ENCODE measurements at regions not wholly inside any gene's neighbourhood (a gene's known extent, or its start where the extent isn't known, plus 50 kb on each side); places are given as distances from the start of the nearest gene placed in this dataset.

DNA sequence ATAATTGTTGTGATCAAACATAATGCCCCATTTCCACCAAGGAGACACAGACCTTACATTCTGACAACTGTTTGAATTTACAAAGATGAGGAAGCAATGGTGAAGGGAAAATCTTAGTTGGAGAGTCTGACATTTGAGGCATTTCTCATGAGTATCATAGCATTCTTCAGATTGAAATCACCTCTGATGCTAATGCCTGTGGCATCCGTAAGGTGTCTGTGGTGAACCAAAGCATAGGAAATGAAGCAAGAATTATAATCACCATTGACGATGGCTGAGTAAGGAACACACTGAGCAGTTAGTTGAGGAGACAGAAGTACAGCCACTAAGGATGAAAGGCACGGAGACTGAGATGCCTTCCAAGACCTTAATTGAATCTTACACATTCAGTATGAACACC lies 575.7 kb downstream of the TRIML1 start:
- TF ChIP-seq SIN3A (IDR thresholded peaks at IDR 0.05; ENCODE audit: borderline replicate concordance, insufficient read depth, low read depth, low read length) (no peak), POLR2AphosphoS5 (IDR thresholded peaks at IDR 0.05; ENCODE audit: low read depth, low read length) (no peak), TCF7L2 (IDR thresholded peaks at IDR 0.05; ENCODE audit: low read depth, low read length) (no peak)
- TF ChIP-seq, protein P1, sequence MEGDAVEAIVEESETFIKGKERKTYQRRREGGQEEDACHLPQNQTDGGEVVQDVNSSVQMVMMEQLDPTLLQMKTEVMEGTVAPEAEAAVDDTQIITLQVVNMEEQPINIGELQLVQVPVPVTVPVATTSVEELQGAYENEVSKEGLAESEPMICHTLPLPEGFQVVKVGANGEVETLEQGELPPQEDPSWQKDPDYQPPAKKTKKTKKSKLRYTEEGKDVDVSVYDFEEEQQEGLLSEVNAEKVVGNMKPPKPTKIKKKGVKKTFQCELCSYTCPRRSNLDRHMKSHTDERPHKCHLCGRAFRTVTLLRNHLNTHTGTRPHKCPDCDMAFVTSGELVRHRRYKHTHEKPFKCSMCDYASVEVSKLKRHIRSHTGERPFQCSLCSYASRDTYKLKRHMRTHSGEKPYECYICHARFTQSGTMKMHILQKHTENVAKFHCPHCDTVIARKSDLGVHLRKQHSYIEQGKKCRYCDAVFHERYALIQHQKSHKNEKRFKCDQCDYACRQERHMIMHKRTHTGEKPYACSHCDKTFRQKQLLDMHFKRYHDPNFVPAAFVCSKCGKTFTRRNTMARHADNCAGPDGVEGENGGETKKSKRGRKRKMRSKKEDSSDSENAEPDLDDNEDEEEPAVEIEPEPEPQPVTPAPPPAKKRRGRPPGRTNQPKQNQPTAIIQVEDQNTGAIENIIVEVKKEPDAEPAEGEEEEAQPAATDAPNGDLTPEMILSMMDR (IDR thresholded peaks at IDR 0.05), result no peak
- TF ChIP-seq, protein P2, sequence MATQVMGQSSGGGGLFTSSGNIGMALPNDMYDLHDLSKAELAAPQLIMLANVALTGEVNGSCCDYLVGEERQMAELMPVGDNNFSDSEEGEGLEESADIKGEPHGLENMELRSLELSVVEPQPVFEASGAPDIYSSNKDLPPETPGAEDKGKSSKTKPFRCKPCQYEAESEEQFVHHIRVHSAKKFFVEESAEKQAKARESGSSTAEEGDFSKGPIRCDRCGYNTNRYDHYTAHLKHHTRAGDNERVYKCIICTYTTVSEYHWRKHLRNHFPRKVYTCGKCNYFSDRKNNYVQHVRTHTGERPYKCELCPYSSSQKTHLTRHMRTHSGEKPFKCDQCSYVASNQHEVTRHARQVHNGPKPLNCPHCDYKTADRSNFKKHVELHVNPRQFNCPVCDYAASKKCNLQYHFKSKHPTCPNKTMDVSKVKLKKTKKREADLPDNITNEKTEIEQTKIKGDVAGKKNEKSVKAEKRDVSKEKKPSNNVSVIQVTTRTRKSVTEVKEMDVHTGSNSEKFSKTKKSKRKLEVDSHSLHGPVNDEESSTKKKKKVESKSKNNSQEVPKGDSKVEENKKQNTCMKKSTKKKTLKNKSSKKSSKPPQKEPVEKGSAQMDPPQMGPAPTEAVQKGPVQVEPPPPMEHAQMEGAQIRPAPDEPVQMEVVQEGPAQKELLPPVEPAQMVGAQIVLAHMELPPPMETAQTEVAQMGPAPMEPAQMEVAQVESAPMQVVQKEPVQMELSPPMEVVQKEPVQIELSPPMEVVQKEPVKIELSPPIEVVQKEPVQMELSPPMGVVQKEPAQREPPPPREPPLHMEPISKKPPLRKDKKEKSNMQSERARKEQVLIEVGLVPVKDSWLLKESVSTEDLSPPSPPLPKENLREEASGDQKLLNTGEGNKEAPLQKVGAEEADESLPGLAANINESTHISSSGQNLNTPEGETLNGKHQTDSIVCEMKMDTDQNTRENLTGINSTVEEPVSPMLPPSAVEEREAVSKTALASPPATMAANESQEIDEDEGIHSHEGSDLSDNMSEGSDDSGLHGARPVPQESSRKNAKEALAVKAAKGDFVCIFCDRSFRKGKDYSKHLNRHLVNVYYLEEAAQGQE (IDR thresholded peaks at IDR 0.05; ENCODE audit: insufficient read depth in 1 of 2, low read depth in 2 of 2, low read length in 1 of 2), result no peak
